Stimulated activated naive B cell treated with anti-CD40 and anti-IgM and Interleukin-4, amounts not matched to agents 10 μg/mL and 1 μg/mL and 100 μg/mL, for 72 hours (primary cell): ENCODE measurements at regions not wholly inside any gene's neighbourhood (a gene's known extent, or its start where the extent isn't known, plus 50 kb on each side); places are given as distances from the start of the nearest gene placed in this dataset.

Experiments used
- ATAC-seq, 2 donors: fragments of 150-1000 bp; cut with Tn5 transposase; replicated peaks; 2 replicates each; pipeline ENCODE4 v1.10.0; 2021; ENCODE audit warnings: moderate library complexity in 1 of 2
- DNase-seq: peaks from one replicate; pipeline ENCODE4 v3.0.0; 2021
- H3K27ac Mint-ChIP-seq: one replicate; pipeline ENCODE4 v1.8.0; 2022; ENCODE audit warnings: mild to moderate bottlenecking, mixed read lengths
- H3K27me3 Mint-ChIP-seq, 2 donors: one replicate each; pipeline ENCODE4 v1.8.0; 2022; ENCODE audit warnings: mixed read lengths in 2 of 2
- H3K36me3 Mint-ChIP-seq, 2 donors: one replicate each; pipeline ENCODE4 v1.8.0; 2022; ENCODE audit warnings: mixed read lengths in 2 of 2, mild to moderate bottlenecking in 1 of 2
- H3K4me1 Mint-ChIP-seq, 2 donors: one replicate each; pipeline ENCODE4 v1.8.0; 2022; ENCODE audit warnings: mixed read lengths in 2 of 2, mild to moderate bottlenecking in 1 of 2
- H3K4me3 Mint-ChIP-seq, 2 donors: one replicate each; pipeline ENCODE4 v1.8.0; 2022; ENCODE audit warnings: mild to moderate bottlenecking in 2 of 2, mixed read lengths in 2 of 2, moderate library complexity in 1 of 2
- H3K9me3 Mint-ChIP-seq, 2 donors: one replicate each; pipeline ENCODE4 v1.8.0; 2022; ENCODE audit warnings: mixed read lengths in 2 of 2, mild to moderate bottlenecking in 1 of 2

- Mint-ChIP-seq H3K4me1 (no peaks in the 10 kb centered on the region), H3K36me3 (no peaks in the 10 kb centered on the region), H3K27me3 (peaks cover 4 to 5% of the 10 kb centered on the region in 2 donors), H3K4me3 (no peak overlapping the region), H3K27ac (no peak overlapping the region), H3K9me3 (peaks cover 0 to 6% of the 10 kb centered on the region in 2 donors)
- ATAC-seq (no peak), DNase-seq (no peak)
Observed at GRCh38 chr2:236960531-236960930, 125.2 kb upstream of the COPS8 start.

- Mint-ChIP-seq H3K4me3 (no peak overlapping the region), H3K27me3 (peaks cover 0 to 7% of the 10 kb centered on the region in 2 donors), H3K4me1 (peaks cover 0 to 2% of the 10 kb centered on the region in 2 donors), H3K9me3 (peaks cover 0 to 6% of the 10 kb centered on the region in 2 donors), H3K27ac (no peak overlapping the region), H3K36me3 (no peaks in the 10 kb centered on the region)
- ATAC-seq (no peak), DNase-seq (no peak)
Observed at GRCh38 chr2:236962816-236963215, 122.9 kb upstream of the COPS8 start.

DNA sequence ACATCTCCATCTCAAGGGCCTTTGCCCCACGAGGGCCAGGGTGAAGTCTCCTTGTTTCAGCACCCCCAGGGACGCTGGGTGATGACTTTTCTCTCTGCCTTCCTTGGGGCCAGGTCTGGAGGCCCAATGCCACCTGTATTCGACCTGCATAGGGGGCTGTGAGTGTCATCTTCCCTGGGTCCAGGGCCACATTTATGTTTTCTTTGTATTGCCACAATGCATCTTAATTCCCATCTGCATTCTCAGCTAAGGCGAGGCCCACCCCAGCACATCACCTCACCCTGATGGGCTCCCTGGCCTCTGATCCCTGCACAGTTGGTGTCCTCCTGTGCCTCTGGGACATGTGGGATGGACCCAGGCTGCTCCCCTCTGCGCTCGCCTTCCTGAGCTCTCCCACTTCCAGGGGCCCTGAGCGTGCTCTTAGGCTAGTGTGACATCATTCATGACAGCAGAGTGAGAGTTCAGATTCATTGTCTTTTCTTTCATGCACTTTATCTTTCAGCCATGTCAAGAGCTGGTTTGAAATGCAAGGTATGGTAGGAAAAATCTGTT, 122.0 kb upstream of the COPS8 start:
- H3K27me3 Mint-ChIP-seq = peaks cover 0 to 7% of the 10 kb centered on the region in 2 donors
- H3K4me1 Mint-ChIP-seq = peaks cover 0 to 2% of the 10 kb centered on the region in 2 donors
- ATAC-seq = no peak
- H3K9me3 Mint-ChIP-seq = peaks cover 0 to 6% of the 10 kb centered on the region in 2 donors
- H3K36me3 Mint-ChIP-seq = no peaks in the 10 kb centered on the region
- H3K27ac Mint-ChIP-seq = no peak overlapping the region
- no peak overlapping the region for H3K4me3 Mint-ChIP-seq
- no peak for DNase-seq

DNA sequence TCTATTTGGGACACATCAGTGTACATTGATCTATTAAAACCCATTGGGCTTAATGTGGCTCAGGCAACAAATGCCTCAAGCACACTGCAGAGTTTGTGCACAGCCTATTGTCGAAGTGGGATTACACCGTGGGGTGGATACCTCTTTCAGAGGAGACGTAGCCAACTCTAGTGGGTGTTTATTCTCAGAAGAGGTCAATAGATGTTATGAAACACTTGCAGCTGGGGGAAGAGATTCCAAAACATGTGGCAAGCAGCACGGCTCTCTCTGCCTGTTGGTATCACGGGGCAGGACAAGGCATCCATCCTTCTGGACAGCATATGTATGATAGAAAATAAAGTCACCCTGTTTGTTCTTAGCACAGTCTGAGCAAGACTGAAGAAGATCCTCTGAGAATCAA, 121.4 kb upstream of the COPS8 start:
- no peak for ATAC-seq
- H3K27ac Mint-ChIP-seq = no peak overlapping the region
- peaks cover 0 to 6% of the 10 kb centered on the region in 2 donors for H3K9me3 Mint-ChIP-seq
- H3K4me1 Mint-ChIP-seq = peaks cover 0 to 2% of the 10 kb centered on the region in 2 donors
- no peaks in the 10 kb centered on the region for H3K36me3 Mint-ChIP-seq
- no peak for DNase-seq
- H3K4me3 Mint-ChIP-seq = no peak overlapping the region
- H3K27me3 Mint-ChIP-seq = peaks cover 0 to 7% of the 10 kb centered on the region in 2 donors

DNA sequence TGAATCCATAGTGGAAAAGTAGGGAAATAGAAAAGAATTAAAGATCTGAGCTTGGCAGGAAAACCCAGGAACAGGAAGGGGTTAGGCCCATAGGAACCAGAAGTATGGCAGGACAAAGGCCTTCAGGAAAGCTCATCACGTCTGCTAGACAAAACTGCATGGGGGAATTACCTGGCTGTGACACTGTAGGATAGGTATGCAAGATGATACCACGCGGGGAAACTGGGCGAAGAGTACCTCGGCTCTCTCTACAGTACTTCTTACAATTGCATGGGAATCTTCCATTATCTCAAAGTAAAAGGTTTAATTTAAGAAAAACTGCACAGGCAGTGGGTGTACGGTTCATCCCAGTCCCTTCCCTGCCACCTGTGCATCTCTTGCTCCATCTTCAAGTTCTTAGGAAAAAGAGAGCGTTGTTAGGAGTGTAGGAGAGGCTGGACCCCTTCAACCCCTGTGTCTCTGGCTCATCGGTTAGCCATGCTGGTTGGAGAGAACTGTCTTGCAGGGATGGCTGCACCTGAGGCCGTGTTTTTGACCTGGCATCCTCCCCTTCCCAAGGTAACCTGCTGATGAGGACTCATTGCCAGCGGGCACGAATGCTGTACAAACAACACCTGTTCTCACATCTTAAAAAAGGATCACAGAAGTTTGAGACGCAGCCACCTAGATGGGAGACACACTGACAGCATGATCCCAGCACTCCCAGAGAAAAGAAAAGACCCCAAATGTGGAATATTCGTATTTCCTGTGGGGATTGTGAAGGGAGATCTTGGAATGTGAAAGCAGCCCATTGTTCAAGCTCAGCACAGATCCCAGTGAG, 120.5 kb upstream of the COPS8 start:
- Mint-ChIP-seq H3K4me3 (no peak overlapping the region), H3K27me3 (peaks cover 0 to 7% of the 10 kb centered on the region in 2 donors), H3K9me3 (peaks cover 0 to 2% of the 10 kb centered on the region in 2 donors), H3K4me1 (peaks cover 6 to 9% of the 10 kb centered on the region in 2 donors), H3K27ac (no peak overlapping the region), H3K36me3 (no peaks in the 10 kb centered on the region)
- ATAC-seq = no peak
- DNase-seq = no peak

DNA sequence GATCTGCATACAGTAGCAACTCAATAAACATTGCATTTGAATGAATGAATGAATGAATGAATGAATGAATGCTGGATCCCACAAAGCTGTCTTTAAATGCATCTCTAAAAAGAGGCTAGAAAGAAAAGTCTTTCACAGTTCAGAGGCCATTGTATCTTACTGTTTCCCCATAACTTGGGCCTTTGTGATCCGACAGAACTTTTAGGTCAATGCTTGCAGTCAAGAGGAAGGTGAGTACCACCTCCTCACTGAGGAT, 119.9 kb upstream of the COPS8 start:
- Mint-ChIP-seq H3K9me3 (no peaks in the 10 kb centered on the region), H3K36me3 (no peaks in the 10 kb centered on the region), H3K4me3 (no peak overlapping the region), H3K27me3 (peaks cover 0 to 7% of the 10 kb centered on the region in 2 donors), H3K27ac (no peak overlapping the region), H3K4me1 (peaks cover 6 to 12% of the 10 kb centered on the region in 2 donors)
- ATAC-seq (no peak), DNase-seq (no peak)

GRCh38 chr2:236967499-236967783, 118.2 kb upstream of the COPS8 start:
- H3K4me1 Mint-ChIP-seq = peaks cover 6 to 12% of the 10 kb centered on the region in 2 donors
- no peaks in the 10 kb centered on the region for H3K36me3 Mint-ChIP-seq
- no peak overlapping the region for H3K27ac Mint-ChIP-seq
- H3K9me3 Mint-ChIP-seq = no peaks in the 10 kb centered on the region
- peaks cover 0 to 7% of the 10 kb centered on the region in 2 donors for H3K27me3 Mint-ChIP-seq
- ATAC-seq = no peak
- DNase-seq = no peak
- no peak overlapping the region for H3K4me3 Mint-ChIP-seq

- Mint-ChIP-seq H3K4me1 (peaks cover 6 to 12% of the 10 kb centered on the region in 2 donors), H3K36me3 (no peaks in the 10 kb centered on the region), H3K4me3 (no peak overlapping the region), H3K27me3 (peaks cover 0 to 11% of the 10 kb centered on the region in 2 donors), H3K27ac (no peak overlapping the region), H3K9me3 (no peaks in the 10 kb centered on the region)
- DNase-seq = no peak
- ATAC-seq = no peak
Observed at GRCh38 chr2:236968101-236968879, 117.4 kb upstream of the COPS8 start.

- ATAC-seq (no peak), DNase-seq (no peak)
- Mint-ChIP-seq H3K36me3 (no peaks in the 10 kb centered on the region), H3K4me1 (peaks cover 6 to 12% of the 10 kb centered on the region in 2 donors), H3K4me3 (no peak overlapping the region), H3K9me3 (no peaks in the 10 kb centered on the region), H3K27ac (no peak overlapping the region), H3K27me3 (peaks cover 0 to 8% of the 10 kb centered on the region in 2 donors)
Observed at GRCh38 chr2:236968880-236969534, 116.7 kb upstream of the COPS8 start.

DNA sequence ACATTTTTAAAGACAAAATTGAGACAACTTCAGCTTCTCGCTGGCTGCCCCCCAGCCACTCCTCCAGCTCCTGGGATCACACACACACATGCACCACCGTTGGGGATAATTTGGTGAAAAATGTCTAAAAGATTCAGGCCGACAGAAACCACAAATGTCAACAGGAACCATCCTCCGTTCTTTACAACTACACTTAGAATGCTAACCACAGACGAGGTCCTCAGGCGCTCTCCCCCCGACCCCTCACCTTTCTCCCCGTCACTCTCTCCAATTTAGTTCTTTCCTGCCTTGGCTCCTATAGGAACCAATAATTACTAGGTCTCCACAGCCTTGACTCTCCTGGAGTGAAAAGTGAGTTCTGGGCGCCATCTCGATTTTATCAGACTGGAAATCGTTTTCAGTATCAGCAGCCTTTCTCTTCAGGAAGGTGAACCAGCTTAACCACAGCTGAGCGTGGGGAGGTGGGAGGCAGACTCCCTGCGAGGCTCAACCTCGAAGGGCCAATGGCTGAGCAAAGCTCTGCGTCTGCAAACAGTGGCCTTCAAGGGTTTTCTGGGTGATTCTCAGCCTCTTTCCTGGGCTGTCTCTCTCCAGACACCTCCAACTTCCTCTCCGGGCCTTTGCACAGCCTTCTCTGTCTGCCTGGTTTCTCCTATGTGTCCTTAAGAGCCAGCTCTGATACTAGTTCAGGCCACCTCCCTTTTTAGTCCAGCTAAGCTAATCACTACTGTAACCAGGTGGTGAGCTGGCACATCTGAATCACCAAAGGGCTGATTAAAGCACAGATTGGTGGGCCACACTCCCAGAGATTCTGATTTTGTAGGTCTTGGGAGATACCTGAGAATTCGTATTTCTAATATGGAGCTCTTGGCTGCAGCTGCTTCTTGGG, 115.7 kb upstream of the COPS8 start:
- DNase-seq (no peak), ATAC-seq (no peak)
- H3K27ac Mint-ChIP-seq = no peak overlapping the region
- H3K4me1 Mint-ChIP-seq = peaks cover 6 to 21% of the 10 kb centered on the region in 2 donors
- H3K27me3 Mint-ChIP-seq = peaks cover 3 to 7% of the 10 kb centered on the region in 2 donors
- no peak overlapping the region for H3K4me3 Mint-ChIP-seq
- peaks cover 0 to 1% of the 10 kb centered on the region in 2 donors for H3K9me3 Mint-ChIP-seq
- H3K36me3 Mint-ChIP-seq = no peaks in the 10 kb centered on the region

DNA sequence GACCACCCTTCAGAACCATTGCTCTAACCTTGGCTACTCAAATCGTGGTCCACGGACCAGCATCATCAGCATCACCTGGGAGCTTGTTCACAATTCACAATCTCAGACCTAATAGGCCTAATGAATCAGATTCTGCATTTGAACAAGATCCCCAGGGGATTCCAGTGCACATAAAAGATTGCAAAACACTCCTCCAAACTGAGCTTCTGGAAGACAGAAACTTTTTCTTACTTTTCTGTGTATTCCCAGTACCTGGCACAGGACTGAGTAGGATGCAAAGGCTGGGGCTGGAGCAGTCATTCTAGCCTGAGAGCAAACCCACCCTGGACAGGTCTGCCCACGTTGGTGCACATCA, 115.1 kb upstream of the COPS8 start:
- no peak overlapping the region for H3K4me3 Mint-ChIP-seq
- H3K36me3 Mint-ChIP-seq = no peaks in the 10 kb centered on the region
- H3K27ac Mint-ChIP-seq = no peak overlapping the region
- peaks cover 7 to 9% of the 10 kb centered on the region in 2 donors for H3K27me3 Mint-ChIP-seq
- H3K4me1 Mint-ChIP-seq = peaks cover 6 to 24% of the 10 kb centered on the region in 2 donors
- no peak for ATAC-seq
- DNase-seq = no peak
- peaks cover 0 to 2% of the 10 kb centered on the region in 2 donors for H3K9me3 Mint-ChIP-seq

DNA sequence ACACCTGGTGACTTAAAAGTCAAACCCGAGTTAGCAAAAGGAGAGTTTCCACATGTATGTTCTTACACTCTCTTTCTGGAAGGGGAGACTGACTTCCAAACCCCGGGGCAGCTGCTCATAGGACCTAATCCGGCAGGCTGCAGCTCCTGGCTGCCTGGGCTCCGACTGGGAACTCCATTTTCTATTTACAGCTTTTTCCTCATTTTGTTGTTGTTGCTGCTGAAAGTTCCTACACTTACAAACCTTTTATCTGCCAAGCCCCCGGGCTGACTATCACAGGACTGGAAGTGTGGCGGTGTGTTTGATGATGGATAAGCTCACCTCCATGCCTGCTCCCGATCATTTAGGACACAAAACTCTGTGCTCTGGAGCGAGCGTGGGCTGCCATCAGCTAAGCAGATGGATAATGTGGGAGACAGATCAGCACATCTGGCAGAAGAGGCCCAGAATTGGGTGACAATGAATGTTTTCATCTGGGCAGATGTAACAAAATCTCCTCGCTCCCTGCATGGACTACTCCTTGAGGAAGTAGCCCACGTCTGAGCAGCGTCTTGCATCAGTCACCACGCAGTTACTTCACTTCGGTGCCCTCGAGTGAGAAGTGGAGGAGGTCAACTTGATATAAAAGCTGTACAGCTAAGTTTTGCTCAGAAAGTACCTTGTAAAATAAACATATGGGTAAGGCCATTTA, 114.4 kb upstream of the COPS8 start:
- Mint-ChIP-seq H3K4me1 (peaks cover 6 to 24% of the 10 kb centered on the region in 2 donors), H3K9me3 (peaks cover 0 to 2% of the 10 kb centered on the region in 2 donors), H3K36me3 (no peaks in the 10 kb centered on the region), H3K4me3 (no peak overlapping the region), H3K27ac (no peak overlapping the region), H3K27me3 (peaks cover 7 to 14% of the 10 kb centered on the region in 2 donors)
- DNase-seq = no peak
- no peak for ATAC-seq

DNA sequence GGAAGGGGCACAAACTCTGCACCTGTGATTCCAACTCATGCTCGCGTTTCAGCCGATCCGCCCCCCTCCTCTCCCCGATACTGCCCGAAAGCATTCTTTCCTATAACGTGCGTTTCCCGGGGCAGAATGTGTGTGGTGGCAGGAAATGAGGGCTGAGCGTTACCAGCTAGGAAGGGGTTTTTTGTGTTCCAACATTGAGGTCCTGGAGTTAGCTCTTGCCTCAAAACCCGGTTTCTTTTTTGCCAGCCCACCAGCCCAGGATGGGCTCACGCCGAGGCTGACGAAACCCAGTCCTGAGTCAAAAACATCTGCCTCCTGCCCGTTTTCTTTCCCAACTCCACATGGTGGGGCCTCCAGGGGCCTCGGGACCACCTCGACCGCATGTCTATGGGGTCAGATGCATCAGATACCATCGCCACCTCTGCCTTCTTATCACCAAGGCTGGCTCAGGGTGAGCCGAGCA, 113.7 kb upstream of the COPS8 start:
- H3K4me3 Mint-ChIP-seq = no peak overlapping the region
- H3K4me1 Mint-ChIP-seq = peaks cover 4 to 24% of the 10 kb centered on the region in 2 donors
- ATAC-seq (no peak), DNase-seq (no peak)
- no peaks in the 10 kb centered on the region for H3K36me3 Mint-ChIP-seq
- H3K9me3 Mint-ChIP-seq = peaks cover 0 to 2% of the 10 kb centered on the region in 2 donors
- peaks cover 7 to 14% of the 10 kb centered on the region in 2 donors for H3K27me3 Mint-ChIP-seq
- H3K27ac Mint-ChIP-seq = no peak overlapping the region
